ENCODE measurements at regions not wholly inside any gene's neighbourhood (a gene's known extent, or its start where the extent isn't known, plus 50 kb on each side); places are given as distances from the start of the nearest gene placed in this dataset.

- no peak for DNase-seq (ENCODE audit: extremely low read depth in 1 of 11, low read depth in 9 of 11, low spot score in 4 of 11)
Measured at GRCh38 chr5:154107010-154107409, 68.2 kb downstream of the MFAP3 start.

- DNase-seq (ENCODE audit: extremely low read depth in 1 of 11, low read depth in 9 of 11, low spot score in 4 of 11): no peak
Measured at GRCh38 chr5:154107756-154108155, 69.0 kb downstream of the MFAP3 start.

GRCh38 chr5:154109416-154110106 is 70.8 kb downstream of the MFAP3 start:
- DNase-seq (ENCODE audit: extremely low read depth in 1 of 11, low read depth in 9 of 11, low spot score in 4 of 11): no peak

- no peak for DNase-seq (ENCODE audit: extremely low read depth in 1 of 11, low read depth in 9 of 11, low spot score in 4 of 11)
Measured at GRCh38 chr5:154110107-154110453, 71.3 kb downstream of the MFAP3 start.

DNA sequence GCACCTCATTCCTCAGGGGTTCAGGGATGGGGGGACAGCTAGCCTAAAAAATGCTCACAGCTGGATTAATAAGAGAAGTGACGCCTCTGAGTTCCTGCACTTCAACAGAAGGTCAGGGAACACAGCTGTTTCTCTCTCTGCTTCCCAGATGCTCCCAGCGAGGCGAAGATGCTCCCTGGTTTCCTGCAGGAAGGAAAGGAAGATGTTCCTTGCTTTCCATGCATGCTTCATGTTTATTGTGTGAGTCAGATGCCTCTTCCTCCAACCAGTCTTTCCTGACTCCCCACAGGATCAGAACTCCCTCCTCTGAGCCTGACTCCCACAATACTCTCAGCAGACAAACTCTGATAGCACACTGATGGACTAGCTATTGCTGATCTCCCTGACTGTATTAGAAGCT is 71.9 kb downstream of the MFAP3 start:
- DNase-seq (ENCODE audit: extremely low read depth in 1 of 11, low read depth in 9 of 11, low spot score in 4 of 11): no peak

GRCh38 chr5:154111214-154111613 is 72.4 kb downstream of the MFAP3 start:
- DNase-seq (ENCODE audit: extremely low read depth in 1 of 11, low read depth in 9 of 11, low spot score in 4 of 11): no peak

DNA sequence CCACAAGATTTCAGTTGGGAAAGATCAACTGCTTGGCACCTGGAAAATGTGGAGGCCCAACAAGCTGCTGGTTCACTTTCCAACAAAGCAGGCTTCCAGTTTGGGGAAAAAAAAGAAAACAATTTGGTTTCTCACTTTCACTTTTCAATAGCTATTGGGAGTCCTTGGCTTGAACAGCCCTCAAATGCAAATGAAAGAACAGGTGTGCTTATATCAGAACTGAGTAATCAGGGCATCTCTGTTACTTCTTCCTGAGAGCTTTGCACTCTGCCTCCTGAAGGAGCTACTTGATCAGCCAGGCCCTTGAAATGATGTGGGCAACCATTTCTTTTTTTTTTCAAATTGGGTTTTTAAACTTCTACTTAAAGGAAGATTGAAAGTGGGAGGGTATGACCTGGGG is 73.5 kb downstream of the MFAP3 start:
- DNase-seq (ENCODE audit: extremely low read depth in 1 of 11, low read depth in 9 of 11, low spot score in 4 of 11): no peak

GRCh38 chr5:154115291-154115690 is 75.2 kb upstream of the GALNT10 start:
- DNase-seq (ENCODE audit: extremely low read depth in 1 of 11, low read depth in 9 of 11, low spot score in 4 of 11): no peak

DNA sequence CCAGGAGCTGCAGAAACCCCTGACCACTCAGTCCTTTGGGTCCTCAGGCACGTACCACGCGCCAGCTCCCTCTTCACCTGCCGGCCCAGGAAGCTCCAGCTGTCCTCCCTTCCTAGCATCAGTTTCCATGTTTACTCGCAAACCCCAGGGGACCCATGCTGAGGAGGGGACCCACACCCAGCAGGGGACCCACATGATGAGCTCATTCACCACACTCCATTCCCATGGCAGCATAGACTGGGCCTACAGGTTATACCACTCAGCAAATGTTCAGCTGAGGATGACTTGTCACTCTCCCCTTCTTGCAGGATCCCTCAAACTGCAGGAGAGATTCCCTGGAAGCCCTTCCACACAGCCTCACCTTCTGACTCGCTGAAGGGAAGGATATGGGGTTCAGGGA is 73.5 kb upstream of the GALNT10 start:
- DNase-seq (ENCODE audit: extremely low read depth in 1 of 11, low read depth in 9 of 11, low spot score in 4 of 11): no peak

- no peak for DNase-seq (ENCODE audit: extremely low read depth in 1 of 11, low read depth in 9 of 11, low spot score in 4 of 11)
Measured at GRCh38 chr5:154117930-154118329, 72.6 kb upstream of the GALNT10 start.

- DNase-seq (ENCODE audit: extremely low read depth in 1 of 11, low read depth in 9 of 11, low spot score in 4 of 11): no peak
Measured at GRCh38 chr5:154118385-154118784, 72.1 kb upstream of the GALNT10 start.

- DNase-seq (ENCODE audit: extremely low read depth in 1 of 11, low read depth in 9 of 11, low spot score in 4 of 11): peak in 6 of 11 donors; percentile 31 to 64 (median 40)
Measured at GRCh38 chr5:154118893-154119336, 71.6 kb upstream of the GALNT10 start.

DNA sequence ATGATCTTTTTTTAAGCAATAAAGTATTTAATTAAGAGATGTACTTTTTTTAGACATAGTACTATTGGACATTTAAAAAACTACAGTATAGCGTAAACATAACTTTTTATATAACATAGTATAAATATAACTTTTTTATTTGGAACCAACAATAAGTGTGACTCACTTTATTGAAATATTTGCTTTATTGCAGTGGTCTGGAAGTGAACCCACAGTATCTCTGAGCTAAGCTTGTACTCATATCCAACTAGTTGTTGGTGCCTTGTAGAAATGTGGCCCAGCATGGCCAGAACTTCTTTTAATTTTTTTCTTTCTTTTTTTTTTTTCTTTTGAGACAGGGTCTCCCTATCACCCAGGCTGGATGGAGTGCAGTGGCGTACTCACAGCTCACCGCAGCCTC is 61.5 kb upstream of the GALNT10 start:
- no peak for DNase-seq (ENCODE audit: extremely low read depth in 1 of 11, low read depth in 9 of 11, low spot score in 4 of 11)

DNA sequence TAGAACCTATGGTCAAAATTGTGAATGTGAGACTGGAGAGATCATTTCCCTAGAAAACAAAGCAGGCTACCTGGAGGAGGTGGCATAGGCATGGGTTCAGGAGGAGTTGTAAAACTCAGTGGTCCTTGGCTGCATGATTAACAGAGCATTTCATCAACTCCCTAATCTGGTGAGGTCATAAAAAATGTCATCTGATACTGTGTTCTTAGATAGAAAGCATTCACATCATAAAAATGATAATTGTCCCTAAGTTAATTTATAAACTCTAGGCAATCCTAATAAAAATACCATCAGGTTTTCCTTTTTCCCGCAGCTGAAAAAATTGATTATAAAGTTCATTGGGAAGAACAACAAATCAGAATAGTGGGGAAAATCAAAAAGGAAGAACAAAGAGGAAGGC is 60.6 kb upstream of the GALNT10 start:
- no peak for DNase-seq (ENCODE audit: extremely low read depth in 1 of 11, low read depth in 9 of 11, low spot score in 4 of 11)

- no peak for DNase-seq (ENCODE audit: extremely low read depth in 1 of 11, low read depth in 9 of 11, low spot score in 4 of 11)
Measured at GRCh38 chr5:154131817-154132216, 58.7 kb upstream of the GALNT10 start.

DNA sequence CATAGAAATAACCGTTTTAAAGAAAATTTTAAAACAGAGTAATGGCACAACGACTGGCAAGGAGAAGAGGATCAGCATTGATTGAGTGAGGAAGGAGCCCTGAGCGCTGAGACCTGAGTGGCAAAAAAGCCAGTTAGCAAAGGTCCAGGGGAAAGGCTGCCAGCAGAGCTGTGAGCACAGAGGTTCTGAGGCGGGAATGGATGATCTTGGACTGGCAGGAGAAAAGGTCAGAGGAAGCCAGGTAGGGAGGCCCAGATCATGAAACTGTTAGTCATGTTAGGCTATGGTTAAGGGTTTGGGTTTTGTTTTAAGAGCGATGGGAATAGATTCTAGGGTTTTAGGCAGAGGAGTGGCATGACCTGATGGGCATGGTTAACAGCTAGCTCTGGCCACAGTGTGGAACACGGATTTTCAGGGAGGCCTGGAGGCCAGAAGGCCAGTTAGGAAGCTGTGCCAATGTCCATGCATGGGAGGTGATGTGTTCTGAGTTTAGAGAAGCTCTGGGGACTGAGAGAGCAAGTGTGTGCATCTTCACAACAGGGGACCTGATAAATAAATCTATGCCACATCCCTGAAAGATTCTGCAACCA is 57.7 kb upstream of the GALNT10 start:
- no peak for DNase-seq (ENCODE audit: extremely low read depth in 1 of 11, low read depth in 9 of 11, low spot score in 4 of 11)

- no peak for DNase-seq (ENCODE audit: extremely low read depth in 1 of 11, low read depth in 9 of 11, low spot score in 4 of 11)
Measured at GRCh38 chr5:154133591-154133990, 56.9 kb upstream of the GALNT10 start.

DNA sequence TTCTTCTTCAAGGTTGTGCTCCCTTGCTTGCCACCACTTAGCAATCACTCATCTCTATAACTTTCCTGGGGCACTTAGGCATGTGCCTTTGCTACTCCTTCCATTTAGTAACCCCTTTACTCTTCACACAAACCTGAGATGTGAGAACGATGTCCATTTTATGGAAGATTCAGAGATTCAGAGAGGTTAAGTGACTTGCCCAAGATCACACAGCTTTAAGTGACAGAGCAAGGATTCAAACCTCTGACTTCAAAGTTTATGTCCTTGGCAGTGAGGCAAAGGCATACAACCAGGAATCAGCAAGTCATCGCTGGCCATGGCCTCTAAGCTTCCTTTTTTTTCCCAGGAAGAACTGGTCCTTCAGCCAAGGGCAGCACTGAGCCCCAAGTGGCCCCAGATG is 56.0 kb upstream of the GALNT10 start:
- no peak for DNase-seq (ENCODE audit: extremely low read depth in 1 of 11, low read depth in 9 of 11, low spot score in 4 of 11)

GRCh38 chr5:154135125-154135817 is 55.3 kb upstream of the GALNT10 start:
- DNase-seq (ENCODE audit: extremely low read depth in 1 of 11, low read depth in 9 of 11, low spot score in 4 of 11): no peak

DNA sequence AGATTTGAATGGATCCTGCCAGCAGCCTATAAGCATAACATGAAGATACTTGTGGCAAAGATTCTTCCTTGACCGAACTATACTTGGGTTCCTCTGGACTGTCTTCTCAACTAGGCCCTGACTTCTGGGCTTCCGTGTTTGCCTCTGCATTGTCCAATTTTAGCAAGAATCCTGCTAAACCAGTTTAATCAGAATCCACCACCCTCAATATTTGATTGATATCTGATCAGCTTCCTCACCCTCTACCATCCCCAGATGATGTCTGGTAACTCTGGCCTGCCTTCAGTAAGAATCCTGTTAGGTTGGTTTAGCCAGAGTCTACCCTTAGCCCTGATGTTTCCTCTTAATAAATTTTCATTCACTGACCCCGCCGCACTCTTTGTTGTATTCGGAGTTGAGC is 54.4 kb upstream of the GALNT10 start:
- DNase-seq (ENCODE audit: extremely low read depth in 1 of 11, low read depth in 9 of 11, low spot score in 4 of 11): no peak

- DNase-seq (ENCODE audit: extremely low read depth in 1 of 11, low read depth in 9 of 11, low spot score in 4 of 11): no peak
Measured at GRCh38 chr5:154138701-154139100, 51.8 kb upstream of the GALNT10 start.
